Mesodermal cell (in vitro differentiated cells): ENCODE measurements at regions not wholly inside any gene's neighbourhood (a gene's known extent, or its start where the extent isn't known, plus 50 kb on each side); places are given as distances from the start of the nearest gene placed in this dataset.

Experiments used
- H3K27ac ChIP-seq: 2 replicates; pipeline ENCODE4 v1.7.0; 2013; ENCODE audit warnings: mild to moderate bottlenecking, low read depth, low read length, moderate library complexity; ENCODE audit not compliant: severe bottlenecking
- H3K36me3 ChIP-seq: 2 replicates; pipeline ENCODE4 v1.7.1; 2013; ENCODE audit warnings: mild to moderate bottlenecking, low read length, moderate library complexity; ENCODE audit not compliant: control insufficient read depth, insufficient read depth
- H3K4me1 ChIP-seq: one replicate; pipeline ENCODE4 v1.7.1; 2013; ENCODE audit warnings: mild to moderate bottlenecking, low read length; ENCODE audit not compliant: insufficient read depth, control insufficient read depth, poor library complexity, severe bottlenecking
- H3K4me3 ChIP-seq: 2 replicates; pipeline ENCODE4 v1.7.0; 2013; ENCODE audit warnings: low read length, control low read depth, mild to moderate bottlenecking; ENCODE audit not compliant: insufficient read depth, poor library complexity, severe bottlenecking; ENCODE audit errors: extremely low read depth
- H3K9me3 ChIP-seq: 2 replicates; pipeline ENCODE4 v1.7.1; 2013; ENCODE audit warnings: mild to moderate bottlenecking, low read length, moderate library complexity; ENCODE audit not compliant: control insufficient read depth
- WGBS, 2 experiments: methylation state at CpG; one replicate each; pipeline ENCODE4 v1.1.5; 2013; ENCODE audit warnings: missing lambda C conversion rate in 2 of 2; ENCODE audit not compliant: insufficient coverage in 2 of 2; 5-methylcytosine and 5-hydroxymethylcytosine counted together

- Histone ChIP-seq H3K4me3 (no peak overlapping the region), H3K9me3 (no peaks in the 10 kb centered on the region), H3K4me1 (no peaks in the 10 kb centered on the region), H3K27ac (no peak overlapping the region), H3K36me3 (no peaks in the 10 kb centered on the region)
- WGBS, 2 experiments: 78 to 94% methylated on average over 2 to 3 of the region's 5 CpGs
Measured at GRCh38 chr3:159126261-159127020, 324.6 kb downstream of the MFSD1 start.

GRCh38 chr3:159127021-159127392, 325.2 kb downstream of the MFSD1 start:
- Histone ChIP-seq H3K9me3 (no peaks in the 10 kb centered on the region), H3K27ac (no peak overlapping the region), H3K4me1 (no peaks in the 10 kb centered on the region), H3K4me3 (no peak overlapping the region), H3K36me3 (no peaks in the 10 kb centered on the region)

DNA sequence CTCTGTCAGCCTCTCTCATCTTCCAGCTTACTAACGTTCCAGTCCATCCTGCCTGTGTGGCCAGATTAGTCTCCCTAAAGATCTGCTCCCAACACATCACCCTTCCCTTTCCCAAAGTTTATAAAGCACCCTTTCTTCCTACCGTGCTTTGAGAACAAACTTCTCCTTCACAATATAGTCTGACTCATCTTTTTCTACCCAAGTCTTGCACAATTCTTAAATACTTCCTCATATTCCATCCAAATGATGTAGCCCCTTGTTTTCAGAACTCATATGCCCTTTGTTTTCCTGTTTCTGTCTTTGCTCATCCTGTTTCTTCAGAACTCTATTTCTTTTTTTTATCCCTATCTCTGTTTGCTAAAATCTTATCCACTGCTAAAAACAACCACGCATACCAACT, 326.8 kb downstream of the MFSD1 start:
- H3K27ac ChIP-seq: no peak overlapping the region
- H3K9me3 ChIP-seq: no peaks in the 10 kb centered on the region
- no peaks in the 10 kb centered on the region for H3K36me3 ChIP-seq
- no peak overlapping the region for H3K4me3 ChIP-seq
- H3K4me1 ChIP-seq: no peaks in the 10 kb centered on the region
- WGBS, 2 experiments: 76 to 82% methylated on average over 2 of the region's 3 CpGs

DNA sequence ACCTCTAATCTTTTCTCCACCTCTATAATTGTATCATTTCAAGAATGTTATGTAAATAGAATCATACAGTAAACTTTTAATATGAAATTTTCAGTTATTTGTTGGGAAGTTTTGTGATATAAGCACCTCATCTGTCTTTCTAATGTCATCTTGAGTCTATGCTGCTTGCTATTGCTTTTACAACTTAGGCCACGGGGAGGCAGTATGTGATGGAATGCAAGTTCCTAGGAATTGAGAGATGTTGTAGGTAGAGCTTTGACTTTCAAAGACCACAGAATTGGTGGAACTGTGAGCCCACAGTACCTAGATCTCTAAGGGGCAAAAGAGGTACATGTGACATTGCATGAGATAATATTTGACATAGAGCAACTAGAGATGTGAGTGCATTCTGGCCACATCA, 328.3 kb downstream of the MFSD1 start:
- 8 to 33% methylated on average over 1 of the region's 1 CpG for WGBS, 2 experiments

DNA sequence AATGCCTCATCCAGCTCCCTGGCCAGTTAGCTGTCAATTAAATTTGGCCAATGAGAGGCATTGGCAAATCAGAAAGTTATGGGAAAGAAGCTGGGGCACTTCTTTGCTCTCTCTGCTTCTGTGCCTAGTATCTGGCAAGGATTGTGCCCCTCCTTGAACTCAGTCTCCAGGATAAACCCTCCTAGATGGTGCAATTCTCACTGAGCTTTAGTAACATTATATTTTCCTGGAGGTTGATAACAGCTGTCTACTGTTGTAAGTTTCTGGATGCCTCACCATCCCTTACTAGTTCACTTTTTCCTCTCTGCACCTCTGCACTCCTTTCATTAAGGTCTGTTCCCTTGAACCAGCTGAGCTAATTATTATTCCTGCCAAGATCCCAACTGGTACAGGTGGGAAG, 329.5 kb downstream of the MFSD1 start:
- Histone ChIP-seq H3K9me3 (no peaks in the 10 kb centered on the region), H3K4me1 (no peaks in the 10 kb centered on the region), H3K4me3 (no peak overlapping the region), H3K27ac (no peak overlapping the region), H3K36me3 (no peaks in the 10 kb centered on the region)

More for the DNA sequence above, 328.3 kb downstream of the MFSD1 start:
- Histone ChIP-seq H3K4me3 (no peak overlapping the region), H3K27ac (no peak overlapping the region), H3K9me3 (no peaks in the 10 kb centered on the region), H3K36me3 (no peaks in the 10 kb centered on the region), H3K4me1 (no peaks in the 10 kb centered on the region)

DNA sequence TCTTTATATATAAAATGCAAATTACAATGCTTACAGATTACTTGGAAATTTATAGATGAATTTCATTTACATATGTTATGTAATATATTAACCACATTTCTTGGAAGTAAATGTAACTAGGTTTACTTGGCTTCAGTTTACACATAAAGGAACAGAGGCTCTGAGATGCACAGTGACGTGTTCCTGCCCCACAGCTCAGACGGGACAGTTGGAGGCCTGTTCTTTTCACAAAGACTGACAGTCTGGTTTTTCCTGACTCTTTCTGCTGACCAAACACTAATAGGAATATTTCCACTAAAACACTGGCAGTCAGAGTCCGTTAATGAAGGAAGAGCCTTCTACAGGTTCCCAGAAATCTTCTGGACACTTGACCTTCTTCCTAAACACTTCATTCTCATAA, 336.1 kb downstream of the MFSD1 start:
- Histone ChIP-seq H3K27ac (no peak overlapping the region), H3K4me1 (no peaks in the 10 kb centered on the region)
- 78 to 85% methylated on average over 3 of the region's 3 CpGs for WGBS, 2 experiments

GRCh38 chr3:159139326-159139725, 337.5 kb downstream of the MFSD1 start:
- H3K4me3 ChIP-seq: no peak overlapping the region
- no peaks in the 10 kb centered on the region for H3K9me3 ChIP-seq
- H3K27ac ChIP-seq: no peak overlapping the region
- no peaks in the 10 kb centered on the region for H3K36me3 ChIP-seq
- 90 to 94% methylated on average over 2 of the region's 2 CpGs for WGBS, 2 experiments
- no peaks in the 10 kb centered on the region for H3K4me1 ChIP-seq

More for the DNA sequence above, 336.1 kb downstream of the MFSD1 start:
- Histone ChIP-seq H3K4me3 (no peak overlapping the region), H3K9me3 (no peaks in the 10 kb centered on the region), H3K36me3 (no peaks in the 10 kb centered on the region)

DNA sequence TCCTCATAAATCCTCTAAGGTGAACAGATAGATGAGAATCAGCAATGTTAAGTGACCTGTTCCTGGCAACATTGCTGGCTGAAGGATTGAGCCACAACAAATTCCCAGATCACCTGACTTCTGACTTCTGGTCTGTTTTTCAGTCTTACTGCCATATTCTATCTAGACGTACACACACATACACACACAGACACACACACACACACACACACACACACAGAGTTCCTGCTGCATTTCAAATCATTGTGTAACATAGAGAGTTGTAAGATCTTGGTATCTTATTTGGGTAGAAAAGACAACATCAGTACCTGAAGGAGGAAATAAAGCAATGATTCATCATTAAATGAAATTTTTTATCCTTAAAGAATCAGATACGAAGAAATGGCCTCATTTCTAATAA, 342.6 kb downstream of the MFSD1 start:
- no peaks in the 10 kb centered on the region for H3K9me3 ChIP-seq
- no peaks in the 10 kb centered on the region for H3K36me3 ChIP-seq
- H3K27ac ChIP-seq: no peak overlapping the region
- H3K4me1 ChIP-seq: no peaks in the 10 kb centered on the region
- H3K4me3 ChIP-seq: no peak overlapping the region
- no CpG with 5 or more reads among the region's 2 CpGs for WGBS, 2 experiments

- Histone ChIP-seq H3K4me3 (no peak overlapping the region), H3K4me1 (no peaks in the 10 kb centered on the region), H3K9me3 (no peaks in the 10 kb centered on the region), H3K27ac (no peak overlapping the region), H3K36me3 (no peaks in the 10 kb centered on the region)
Measured at GRCh38 chr3:159144891-159145290, 343.0 kb downstream of the MFSD1 start.

DNA sequence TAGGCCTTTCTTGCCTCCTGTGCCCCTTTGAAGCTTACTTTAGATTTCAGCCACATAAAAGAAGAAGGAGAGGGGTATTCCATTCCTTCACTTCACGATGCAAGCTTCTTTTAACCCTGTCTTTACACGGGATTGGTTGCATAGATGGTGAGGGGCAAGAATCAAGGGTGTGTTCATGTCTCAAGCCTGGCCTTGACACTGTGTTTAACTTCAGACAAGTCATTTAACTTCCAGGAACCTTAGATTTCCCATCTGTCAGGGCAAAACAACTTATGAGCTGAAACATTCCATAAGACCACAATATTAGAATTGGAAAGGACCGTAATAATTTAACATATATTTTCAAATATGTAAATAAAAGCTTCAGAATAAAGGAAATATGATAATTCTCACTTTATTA, 344.5 kb downstream of the MFSD1 start:
- no peaks in the 10 kb centered on the region for H3K4me1 ChIP-seq

DNA sequence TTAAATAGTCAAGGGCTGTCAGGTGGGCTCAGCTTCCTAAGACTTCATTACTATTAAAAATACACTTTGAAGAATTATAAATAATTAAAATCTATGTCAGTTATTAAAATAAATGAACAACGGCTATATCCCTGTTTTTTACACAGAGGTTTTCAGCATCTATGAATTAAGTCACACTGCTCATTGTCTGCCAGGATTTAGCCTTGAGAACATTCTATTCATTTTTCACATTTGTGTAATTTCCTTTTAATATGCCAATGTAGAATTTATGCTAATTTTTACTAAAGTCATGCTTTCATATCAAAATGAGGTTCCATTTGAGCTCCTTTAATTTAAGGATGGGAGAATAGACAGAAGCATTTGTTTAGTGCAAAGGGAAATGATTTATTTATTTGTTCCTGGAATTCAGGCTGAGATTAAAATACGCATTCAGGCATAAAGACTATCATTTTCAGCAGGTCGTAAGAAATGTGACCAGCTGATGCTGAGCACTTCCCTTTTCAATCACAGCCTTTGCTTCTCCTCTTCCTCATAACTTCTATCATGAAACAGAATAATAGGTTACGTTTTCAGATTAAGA, 345.1 kb downstream of the MFSD1 start:
- no peaks in the 10 kb centered on the region for H3K36me3 ChIP-seq
- no peaks in the 10 kb centered on the region for H3K4me1 ChIP-seq
- WGBS, 2 experiments: 90 to 100% methylated on average over 1 to 2 of the region's 4 CpGs
- H3K4me3 ChIP-seq: no peak overlapping the region
- no peak overlapping the region for H3K27ac ChIP-seq
- H3K9me3 ChIP-seq: no peaks in the 10 kb centered on the region

More for the DNA sequence above, 344.5 kb downstream of the MFSD1 start:
- H3K36me3 ChIP-seq: no peaks in the 10 kb centered on the region
- H3K27ac ChIP-seq: no peak overlapping the region
- 100% methylated on average over 1 of the region's 3 CpGs; no CpG with 5 or more reads in 1 of the 2 experiments for WGBS, 2 experiments
- H3K9me3 ChIP-seq: no peaks in the 10 kb centered on the region
- H3K4me3 ChIP-seq: no peak overlapping the region
